ENCODE measurements at regions not wholly inside any gene's neighbourhood (a gene's known extent, or its start where the extent isn't known, plus 50 kb on each side); places are given as distances from the start of the nearest gene placed in this dataset.

DNA sequence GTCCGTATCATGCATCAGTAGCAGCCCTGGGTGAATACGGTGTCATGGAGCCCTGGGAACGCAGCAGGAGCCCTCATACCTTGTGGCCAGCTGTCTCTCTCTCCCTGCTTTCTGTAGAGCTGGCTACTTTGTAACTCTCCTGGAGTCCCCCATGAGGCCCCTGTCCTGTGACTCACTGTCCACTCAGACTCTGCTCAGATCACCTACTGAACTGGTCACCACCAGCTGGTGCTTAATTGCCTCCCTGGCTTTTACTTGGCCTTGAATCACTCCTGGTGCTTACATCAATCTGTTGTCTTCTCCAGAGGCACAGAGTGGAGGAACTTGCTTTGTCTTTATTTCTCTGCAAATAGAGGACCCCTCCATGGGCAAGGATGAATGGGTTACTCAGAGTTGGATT is 172.7 kb downstream of the HRH4 start:
- TF ChIP-seq, protein P1, sequence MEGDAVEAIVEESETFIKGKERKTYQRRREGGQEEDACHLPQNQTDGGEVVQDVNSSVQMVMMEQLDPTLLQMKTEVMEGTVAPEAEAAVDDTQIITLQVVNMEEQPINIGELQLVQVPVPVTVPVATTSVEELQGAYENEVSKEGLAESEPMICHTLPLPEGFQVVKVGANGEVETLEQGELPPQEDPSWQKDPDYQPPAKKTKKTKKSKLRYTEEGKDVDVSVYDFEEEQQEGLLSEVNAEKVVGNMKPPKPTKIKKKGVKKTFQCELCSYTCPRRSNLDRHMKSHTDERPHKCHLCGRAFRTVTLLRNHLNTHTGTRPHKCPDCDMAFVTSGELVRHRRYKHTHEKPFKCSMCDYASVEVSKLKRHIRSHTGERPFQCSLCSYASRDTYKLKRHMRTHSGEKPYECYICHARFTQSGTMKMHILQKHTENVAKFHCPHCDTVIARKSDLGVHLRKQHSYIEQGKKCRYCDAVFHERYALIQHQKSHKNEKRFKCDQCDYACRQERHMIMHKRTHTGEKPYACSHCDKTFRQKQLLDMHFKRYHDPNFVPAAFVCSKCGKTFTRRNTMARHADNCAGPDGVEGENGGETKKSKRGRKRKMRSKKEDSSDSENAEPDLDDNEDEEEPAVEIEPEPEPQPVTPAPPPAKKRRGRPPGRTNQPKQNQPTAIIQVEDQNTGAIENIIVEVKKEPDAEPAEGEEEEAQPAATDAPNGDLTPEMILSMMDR (IDR thresholded peaks at IDR 0.05): no peak
- TF ChIP-seq EZH2 (IDR thresholded peaks at IDR 0.05; ENCODE audit: borderline replicate concordance, insufficient read depth, low read depth, low read length, poor library complexity, severe bottlenecking): no peak

Measured in B cell (primary cell).